ENCODE measurements at regions not wholly inside any gene's neighbourhood (a gene's known extent, or its start where the extent isn't known, plus 50 kb on each side); places are given as distances from the start of the nearest gene placed in this dataset.

GRCh38 chr6:134840086-134840867 lies 109.6 kb downstream of the ALDH8A1 start:
- H3K36me3 Mint-ChIP-seq (ENCODE audit: low read depth): no peaks in the 10 kb centered on the region
- H3K27me3 Mint-ChIP-seq: peaks cover 8% of the 10 kb centered on the region
- ChIA-PET POLR2A (no interaction called here), CTCF (interaction anchor here (0.6 kb wide), 1 partner anchor 11 kb away, joined by 3 read pairs; no protein-coding TSS in a partner anchor)
- H3K4me3 Mint-ChIP-seq: no peak overlapping the region
- no peaks in the 10 kb centered on the region for H3K4me1 Mint-ChIP-seq
- no peak overlapping the region for H3K27ac Mint-ChIP-seq
- DNase-seq: no peak
- no peaks in the 10 kb centered on the region for H3K9me3 Mint-ChIP-seq

GRCh38 chr6:134835993-134836392 lies 113.9 kb downstream of the ALDH8A1 start:
- ChIA-PET POLR2A (no interaction called here), CTCF (interaction anchor here (0.6 kb wide), 1 partner anchor 40 kb away, joined by 3 read pairs; no protein-coding TSS in a partner anchor)
- no peak overlapping the region for H3K4me3 Mint-ChIP-seq
- H3K27ac Mint-ChIP-seq: no peak overlapping the region
- peaks cover 5% of the 10 kb centered on the region for H3K27me3 Mint-ChIP-seq
- DNase-seq: no peak
- no peaks in the 10 kb centered on the region for H3K4me1 Mint-ChIP-seq
- H3K9me3 Mint-ChIP-seq: no peaks in the 10 kb centered on the region
- no peaks in the 10 kb centered on the region for H3K36me3 Mint-ChIP-seq (ENCODE audit: low read depth)

GRCh38 chr6:134830940-134831339 lies 119.0 kb downstream of the ALDH8A1 start:
- Mint-ChIP-seq H3K4me1 (no peaks in the 10 kb centered on the region), H3K36me3 (ENCODE audit: low read depth) (no peaks in the 10 kb centered on the region), H3K27ac (no peak overlapping the region), H3K9me3 (no peaks in the 10 kb centered on the region), H3K4me3 (no peak overlapping the region), H3K27me3 (no peaks in the 10 kb centered on the region)
- no peak for DNase-seq
- ChIA-PET CTCF (no interaction called here), POLR2A (no interaction called here)

GRCh38 chr6:134830194-134830593 lies 119.7 kb downstream of the ALDH8A1 start:
- no peak overlapping the region for H3K27ac Mint-ChIP-seq
- no peaks in the 10 kb centered on the region for H3K27me3 Mint-ChIP-seq
- POLR2A ChIA-PET: no interaction called here
- CTCF ChIA-PET: no interaction called here
- DNase-seq: no peak
- H3K4me3 Mint-ChIP-seq: no peak overlapping the region
- no peaks in the 10 kb centered on the region for H3K4me1 Mint-ChIP-seq
- H3K36me3 Mint-ChIP-seq (ENCODE audit: low read depth): no peaks in the 10 kb centered on the region
- no peaks in the 10 kb centered on the region for H3K9me3 Mint-ChIP-seq

GRCh38 chr6:134828641-134829040 lies 121.3 kb downstream of the ALDH8A1 start:
- Mint-ChIP-seq H3K4me3 (no peak overlapping the region), H3K27ac (no peak overlapping the region), H3K4me1 (no peaks in the 10 kb centered on the region), H3K9me3 (no peaks in the 10 kb centered on the region), H3K36me3 (ENCODE audit: low read depth) (no peaks in the 10 kb centered on the region), H3K27me3 (peaks cover 2% of the 10 kb centered on the region)
- POLR2A ChIA-PET: no interaction called here
- CTCF ChIA-PET: interaction anchor here (0.6 kb wide), 1 partner anchor 650 kb away, joined by 6 read pairs; no protein-coding TSS in a partner anchor
- DNase-seq: no peak

GRCh38 chr6:134826889-134827737 lies 122.8 kb downstream of the ALDH8A1 start:
- Mint-ChIP-seq H3K36me3 (ENCODE audit: low read depth) (no peaks in the 10 kb centered on the region), H3K4me3 (no peak overlapping the region), H3K27ac (no peak overlapping the region), H3K27me3 (peaks cover 4% of the 10 kb centered on the region), H3K9me3 (no peaks in the 10 kb centered on the region), H3K4me1 (no peaks in the 10 kb centered on the region)
- DNase-seq: no peak
- POLR2A ChIA-PET: interaction anchor here (0.6 kb wide), 1 partner anchor 672 kb away, joined by 3 read pairs; no protein-coding TSS in a partner anchor
- CTCF ChIA-PET: interaction anchor here (1.1 to 1.2 kb wide), 2 partner anchors 11 to 21 kb away, joined by 3 to 6 read pairs; no protein-coding TSS in a partner anchor

GRCh38 chr6:134823710-134824034 lies 126.2 kb downstream of the ALDH8A1 start:
- ChIA-PET POLR2A (no interaction called here), CTCF (interaction anchor here (2.0 kb wide), 1 partner anchor 117 kb away, joined by 4 read pairs; no protein-coding TSS in a partner anchor)
- Mint-ChIP-seq H3K27ac (no peak overlapping the region), H3K9me3 (no peaks in the 10 kb centered on the region), H3K4me3 (no peak overlapping the region), H3K36me3 (ENCODE audit: low read depth) (no peaks in the 10 kb centered on the region), H3K4me1 (no peaks in the 10 kb centered on the region), H3K27me3 (peaks cover 4% of the 10 kb centered on the region)
- no peak for DNase-seq

GRCh38 chr6:134822920-134823709 lies 126.8 kb downstream of the ALDH8A1 start:
- Mint-ChIP-seq H3K27ac (no peak overlapping the region), H3K9me3 (no peaks in the 10 kb centered on the region), H3K36me3 (ENCODE audit: low read depth) (no peaks in the 10 kb centered on the region), H3K4me1 (no peaks in the 10 kb centered on the region), H3K27me3 (peaks cover 4% of the 10 kb centered on the region), H3K4me3 (no peak overlapping the region)
- ChIA-PET CTCF (interaction anchor here (0.6 to 2.0 kb wide), 8 partner anchors 9 to 695 kb away, joined by 3 to 5 read pairs (median 3); no protein-coding TSS in a partner anchor), POLR2A (no interaction called here)
- peak; percentile 40 for DNase-seq

- no peak overlapping the region for H3K4me3 Mint-ChIP-seq
- POLR2A ChIA-PET: interaction anchor here (0.6 to 0.7 kb wide), 3 partner anchors 644 to 908 kb away, joined by 3 to 7 read pairs (median 5); no protein-coding TSS in a partner anchor
- no peak overlapping the region for H3K27ac Mint-ChIP-seq
- H3K27me3 Mint-ChIP-seq: peaks cover 4% of the 10 kb centered on the region
- H3K36me3 Mint-ChIP-seq (ENCODE audit: low read depth): no peaks in the 10 kb centered on the region
- H3K9me3 Mint-ChIP-seq: no peaks in the 10 kb centered on the region
- CTCF ChIA-PET: interaction anchor here (0.6 to 2.0 kb wide), 11 partner anchors 8 to 929 kb away, joined by 3 to 5 read pairs (median 3); no protein-coding TSS in a partner anchor
- no peaks in the 10 kb centered on the region for H3K4me1 Mint-ChIP-seq
- DNase-seq: no peak
Measured at GRCh38 chr6:134821928-134822864, 127.7 kb downstream of the ALDH8A1 start.

GRCh38 chr6:134821397-134821796 lies 128.5 kb downstream of the ALDH8A1 start:
- Mint-ChIP-seq H3K27ac (no peak overlapping the region), H3K36me3 (ENCODE audit: low read depth) (no peaks in the 10 kb centered on the region), H3K4me3 (no peak overlapping the region), H3K4me1 (no peaks in the 10 kb centered on the region), H3K27me3 (peaks cover 4% of the 10 kb centered on the region), H3K9me3 (no peaks in the 10 kb centered on the region)
- POLR2A ChIA-PET: no interaction called here
- CTCF ChIA-PET: no interaction called here
- no peak for DNase-seq

- ChIA-PET CTCF (interaction anchor here (0.6 to 0.7 kb wide), 2 partner anchors 55 to 646 kb away, joined by 3 read pairs; no protein-coding TSS in a partner anchor), POLR2A (no interaction called here)
- Mint-ChIP-seq H3K27ac (no peak overlapping the region), H3K4me1 (no peaks in the 10 kb centered on the region), H3K36me3 (ENCODE audit: low read depth) (no peaks in the 10 kb centered on the region), H3K27me3 (peaks cover 4% of the 10 kb centered on the region), H3K4me3 (no peak overlapping the region), H3K9me3 (no peaks in the 10 kb centered on the region)
- DNase-seq: no peak
Measured at GRCh38 chr6:134819863-134820800, 129.8 kb downstream of the ALDH8A1 start.

Measured in activated CD4-positive, alpha-beta T cell treated with anti-CD3 and anti-CD28 coated beads, Interleukin-2, amount 10 ng/mL, durations not matched to agents 7 days and 5 days (primary cell).